ENCODE measurements at regions not wholly inside any gene's neighbourhood (a gene's known extent, or its start where the extent isn't known, plus 50 kb on each side); places are given as distances from the start of the nearest gene placed in this dataset.

- TF ChIP-seq, protein P1, sequence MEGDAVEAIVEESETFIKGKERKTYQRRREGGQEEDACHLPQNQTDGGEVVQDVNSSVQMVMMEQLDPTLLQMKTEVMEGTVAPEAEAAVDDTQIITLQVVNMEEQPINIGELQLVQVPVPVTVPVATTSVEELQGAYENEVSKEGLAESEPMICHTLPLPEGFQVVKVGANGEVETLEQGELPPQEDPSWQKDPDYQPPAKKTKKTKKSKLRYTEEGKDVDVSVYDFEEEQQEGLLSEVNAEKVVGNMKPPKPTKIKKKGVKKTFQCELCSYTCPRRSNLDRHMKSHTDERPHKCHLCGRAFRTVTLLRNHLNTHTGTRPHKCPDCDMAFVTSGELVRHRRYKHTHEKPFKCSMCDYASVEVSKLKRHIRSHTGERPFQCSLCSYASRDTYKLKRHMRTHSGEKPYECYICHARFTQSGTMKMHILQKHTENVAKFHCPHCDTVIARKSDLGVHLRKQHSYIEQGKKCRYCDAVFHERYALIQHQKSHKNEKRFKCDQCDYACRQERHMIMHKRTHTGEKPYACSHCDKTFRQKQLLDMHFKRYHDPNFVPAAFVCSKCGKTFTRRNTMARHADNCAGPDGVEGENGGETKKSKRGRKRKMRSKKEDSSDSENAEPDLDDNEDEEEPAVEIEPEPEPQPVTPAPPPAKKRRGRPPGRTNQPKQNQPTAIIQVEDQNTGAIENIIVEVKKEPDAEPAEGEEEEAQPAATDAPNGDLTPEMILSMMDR (IDR thresholded peaks at IDR 0.05 in 8 of 11, conservative IDR thresholded peaks at IDR 0.05 in 3 of 11): no peak
- no peak for TF ChIP-seq POLR2A (IDR thresholded peaks at IDR 0.05)
Measured at GRCh38 chr2:142339261-142339660, 208.4 kb upstream of the LRP1B start.
